ENCODE measurements at regions not wholly inside any gene's neighbourhood (a gene's known extent, or its start where the extent isn't known, plus 50 kb on each side); places are given as distances from the start of the nearest gene placed in this dataset.

GRCh38 chr3:94935738-94936580 lies 873.1 kb downstream of the NSUN3 start:
- DNase-seq (ENCODE audit: low spot score in 2 of 2), result no peak
- FAIRE-seq, result no peak

DNA sequence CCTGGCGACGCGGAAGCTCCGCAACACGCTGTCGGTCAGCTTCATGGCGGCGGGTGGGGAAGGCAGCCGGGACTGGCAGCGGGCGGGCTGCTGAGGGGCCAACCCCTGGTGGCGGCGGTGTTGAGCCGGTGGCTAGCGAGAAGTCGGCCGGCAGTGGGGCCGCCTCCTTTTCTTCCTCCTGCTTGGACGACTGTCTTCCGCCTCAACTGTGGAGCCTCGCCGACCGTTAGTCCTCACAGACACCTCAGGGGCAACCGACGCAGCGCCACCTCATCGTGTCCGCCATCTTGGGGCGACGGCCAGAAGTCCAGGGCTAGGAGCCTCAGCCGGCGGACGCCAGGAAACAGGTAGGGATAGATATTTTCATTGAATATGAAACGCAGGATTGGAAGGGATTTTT lies 875.1 kb downstream of the NSUN3 start:
- no peak for DNase-seq (ENCODE audit: low spot score in 2 of 2)
- no peak for FAIRE-seq

GRCh38 chr3:94946683-94947082 lies 883.8 kb downstream of the NSUN3 start:
- DNase-seq (ENCODE audit: low spot score in 2 of 2) (no peak), FAIRE-seq (no peak)

DNA sequence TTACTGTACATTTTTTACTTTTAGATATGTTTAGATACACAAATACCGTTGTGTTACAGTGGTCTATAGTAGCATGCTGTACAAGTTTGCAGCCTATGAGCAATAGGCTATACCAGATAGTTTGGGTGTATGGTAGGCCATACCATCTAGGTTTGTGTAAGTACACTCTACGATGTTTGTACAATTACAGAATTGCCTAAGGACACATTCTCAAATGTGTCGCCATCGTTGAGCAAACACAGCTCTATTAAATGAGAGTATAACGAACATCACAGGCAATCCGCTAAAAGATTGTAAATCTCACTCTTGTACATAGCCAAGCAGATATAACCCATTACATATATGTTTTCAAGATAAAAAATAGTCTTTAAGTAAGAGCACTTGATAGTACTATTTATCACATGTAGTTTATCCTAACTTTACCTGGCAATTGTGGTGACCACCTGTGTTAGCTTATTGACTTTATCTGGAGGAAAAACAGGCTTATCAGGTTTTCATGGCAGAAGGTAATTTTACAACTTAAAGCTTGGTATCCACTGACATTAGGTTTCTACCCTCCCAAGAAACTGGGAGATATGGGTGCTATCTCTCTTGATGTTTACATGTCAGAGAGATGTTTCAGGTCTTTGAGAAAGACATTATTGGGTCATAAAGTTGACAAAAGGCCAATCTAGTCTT lies 898.7 kb downstream of the NSUN3 start:
- DNase-seq (ENCODE audit: low spot score in 2 of 2) (no peak), FAIRE-seq (no peak)

- FAIRE-seq, result no peak
- no peak for DNase-seq (ENCODE audit: low spot score in 2 of 2)
These were observed 903.1 kb downstream of the NSUN3 start for GRCh38 chr3:94965867-94966475.

- FAIRE-seq, result no peak
- no peak for DNase-seq (ENCODE audit: low spot score in 2 of 2)
These were observed 904.3 kb downstream of the NSUN3 start for GRCh38 chr3:94967196-94967595.

DNA sequence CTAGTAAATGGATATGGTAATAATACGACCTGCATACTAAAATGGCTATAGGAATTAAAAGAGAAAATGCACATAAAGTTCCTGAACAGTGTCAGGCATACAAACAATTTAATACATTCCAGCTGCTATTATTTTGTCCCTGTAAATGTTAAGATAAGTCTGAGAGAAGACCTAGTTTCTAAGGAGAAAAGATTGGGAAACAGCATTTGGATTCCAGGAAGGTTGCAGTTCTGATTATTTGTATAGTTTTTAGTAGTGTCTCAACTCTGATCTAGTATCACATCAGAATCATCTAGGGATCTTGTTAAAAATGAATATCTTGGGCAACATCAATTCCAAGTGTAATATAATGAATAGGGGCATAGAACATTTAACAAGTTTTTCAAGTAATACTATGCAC lies 905.7 kb downstream of the NSUN3 start:
- no peak for DNase-seq (ENCODE audit: low spot score in 2 of 2)
- no peak for FAIRE-seq

DNA sequence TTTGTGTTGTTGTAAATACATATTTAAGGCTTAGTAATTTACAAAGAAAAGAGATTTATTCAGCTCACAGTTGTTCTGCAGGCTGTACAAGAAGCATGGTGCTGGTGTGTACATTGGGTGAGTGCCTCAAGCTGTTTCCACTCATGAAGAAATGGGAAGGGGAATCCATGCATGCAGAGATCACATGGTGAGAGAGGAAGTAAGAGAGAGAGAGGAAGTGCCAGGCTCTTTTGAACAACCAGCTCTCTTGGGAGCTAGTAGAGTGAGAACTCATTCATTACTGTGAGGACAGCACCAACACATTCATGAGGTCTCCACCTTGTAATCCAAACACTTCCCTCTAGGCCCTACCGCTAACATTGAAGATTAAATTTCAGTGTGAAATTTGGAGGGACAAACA lies 909.2 kb downstream of the NSUN3 start:
- FAIRE-seq (no peak), DNase-seq (ENCODE audit: low spot score in 2 of 2) (no peak)

GRCh38 chr3:94978084-94978483 lies 915.2 kb downstream of the NSUN3 start:
- FAIRE-seq, result no peak
- no peak for DNase-seq (ENCODE audit: low spot score in 2 of 2)

DNA sequence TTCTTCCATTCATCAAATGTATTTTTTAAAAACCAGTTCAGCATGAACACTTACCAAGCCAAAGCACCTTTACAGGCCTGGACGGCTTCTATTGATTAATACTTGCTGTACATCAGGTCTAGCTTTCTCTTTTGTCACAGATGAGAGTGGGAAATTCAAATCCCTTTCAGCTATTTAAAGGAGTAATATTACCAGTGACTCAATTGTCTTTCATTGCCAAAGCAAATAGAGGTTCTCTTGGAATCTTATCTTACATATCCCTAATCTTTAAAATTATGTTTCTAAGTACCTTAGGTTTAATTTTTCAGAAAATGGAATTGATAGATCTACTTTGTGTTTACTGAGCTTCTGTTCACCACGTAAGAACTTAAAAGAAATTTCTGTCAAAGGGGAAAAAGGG lies 922.9 kb downstream of the NSUN3 start:
- DNase-seq (ENCODE audit: low spot score in 2 of 2), result no peak
- no peak for FAIRE-seq

- DNase-seq (ENCODE audit: low spot score in 2 of 2) (no peak), FAIRE-seq (no peak)
These were observed 928.3 kb downstream of the NSUN3 start for GRCh38 chr3:94990952-94991705.

DNA sequence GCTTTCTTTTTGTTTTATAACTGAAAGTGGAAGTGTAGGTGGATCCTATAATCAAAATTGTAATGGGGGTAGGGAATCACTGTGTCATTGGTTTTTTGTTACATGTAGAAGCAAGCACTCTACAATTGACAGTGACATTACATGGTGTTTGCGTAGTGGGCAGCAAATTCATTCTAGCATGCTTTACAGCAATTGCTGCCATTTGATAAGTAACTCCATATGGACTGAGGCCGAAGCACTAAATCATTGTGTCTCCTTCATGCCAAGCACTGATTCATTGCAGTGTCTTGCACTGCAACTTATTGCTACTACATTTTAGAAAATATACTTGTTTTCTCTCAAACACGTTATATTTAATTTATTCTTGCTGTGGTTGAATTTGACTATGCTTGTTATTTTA lies 933.9 kb downstream of the NSUN3 start:
- DNase-seq (ENCODE audit: low spot score in 2 of 2) (no peak), FAIRE-seq (no peak)

DNA sequence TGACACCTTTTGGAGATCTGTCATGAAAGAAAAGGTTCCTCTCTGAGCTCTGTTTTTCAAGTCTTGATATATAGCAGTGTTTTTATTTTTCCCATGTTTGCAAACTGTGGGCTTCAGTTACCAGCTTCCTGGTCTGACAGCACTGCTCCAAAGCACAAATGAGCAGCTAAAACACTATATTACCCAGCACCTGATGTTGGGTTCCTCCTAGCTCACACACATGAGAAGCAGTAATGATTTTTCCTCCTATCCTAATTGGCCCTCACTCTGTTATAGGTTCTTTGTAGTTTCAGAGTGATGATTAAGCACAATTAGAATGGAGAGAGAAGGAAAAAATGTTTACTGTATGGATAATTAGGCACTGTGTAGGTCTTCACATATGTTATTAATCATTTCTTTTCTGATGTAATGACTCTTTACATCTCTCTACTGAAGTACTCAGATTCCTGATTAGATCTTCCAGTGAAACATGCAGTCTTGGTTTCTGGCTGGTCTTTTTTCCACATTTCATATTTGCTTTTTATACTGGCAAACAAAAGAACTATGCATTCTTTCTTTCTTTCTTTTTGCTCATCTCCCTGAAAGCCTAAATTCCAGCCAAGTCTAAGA lies 939.7 kb downstream of the NSUN3 start:
- FAIRE-seq, result no peak
- DNase-seq (ENCODE audit: low spot score in 2 of 2), result no peak

- FAIRE-seq (no peak), DNase-seq (ENCODE audit: low spot score in 2 of 2) (no peak)
These were observed 965.8 kb downstream of the NSUN3 start for GRCh38 chr3:95028688-95029087.

GRCh38 chr3:95029644-95030043 lies 966.8 kb downstream of the NSUN3 start:
- DNase-seq (ENCODE audit: low spot score in 2 of 2), result no peak
- no peak for FAIRE-seq

GRCh38 chr3:95036526-95037021 lies 973.7 kb downstream of the NSUN3 start:
- no peak for DNase-seq (ENCODE audit: low spot score in 2 of 2)
- no peak for FAIRE-seq

- DNase-seq (ENCODE audit: low spot score in 2 of 2) (no peak), FAIRE-seq (no peak)
These were observed 974.2 kb downstream of the NSUN3 start for GRCh38 chr3:95037097-95037496.

GRCh38 chr3:95037927-95038326 lies 975.1 kb downstream of the NSUN3 start:
- FAIRE-seq (no peak), DNase-seq (ENCODE audit: low spot score in 2 of 2) (no peak)

- DNase-seq (ENCODE audit: low spot score in 2 of 2) (no peak), FAIRE-seq (no peak)
These were observed 981.2 kb downstream of the NSUN3 start for GRCh38 chr3:95044101-95044500.

DNA sequence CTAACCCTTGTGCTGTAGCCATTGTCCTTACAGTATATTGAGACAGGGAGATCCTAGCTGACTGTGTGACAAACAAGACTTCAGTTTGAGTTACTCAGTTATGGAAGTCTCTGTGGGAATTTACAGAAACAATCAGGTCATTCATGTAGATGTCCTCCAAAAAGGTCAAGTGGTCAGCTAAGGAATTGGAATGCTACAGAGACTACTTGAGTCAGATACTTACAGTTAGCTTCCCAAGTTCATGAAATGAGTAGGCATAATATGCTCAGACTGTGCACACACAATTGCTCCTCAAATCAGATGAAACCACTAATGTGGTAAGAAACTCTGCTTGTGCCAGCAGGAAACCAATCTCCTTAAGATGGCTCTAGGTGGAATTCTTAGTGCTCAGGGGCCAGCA lies 985.7 kb downstream of the NSUN3 start:
- FAIRE-seq, result no peak
- DNase-seq (ENCODE audit: low spot score in 2 of 2), result no peak

Measured in frontal cortex (tissue), 3 donors.